ENCODE measurements at regions not wholly inside any gene's neighbourhood (a gene's known extent, or its start where the extent isn't known, plus 50 kb on each side); places are given as distances from the start of the nearest gene placed in this dataset.

GRCh38 chr2:223203971-223204929 lies 152.3 kb downstream of the KCNE4 start:
- no peak for TF ChIP-seq CTCF (IDR thresholded peaks at IDR 0.05)
- TF ChIP-seq POLR2A (IDR thresholded peaks at IDR 0.05), result no peak
